Adrenal gland (tissue), 9 donors: ENCODE measurements at regions not wholly inside any gene's neighbourhood (a gene's known extent, or its start where the extent isn't known, plus 50 kb on each side); places are given as distances from the start of the nearest gene placed in this dataset.

ENCODE experiments used
- DNase-seq, 7 donors: peaks; one replicate each; pipeline ENCODE4 v3.0.0-alpha.2; 2019 to 2020
- H3K27ac ChIP-seq, 5 donors: fragments of 200-600 bp; sonication (generic) in 4 of 5; 1 replicate in 3 of 5; 2 replicates in 2 of 5; pipeline versions ENCODE4 v1.5.1 to v1.8.0; 2016 to 2020; ENCODE audit warnings: mild to moderate bottlenecking in 1 of 5
- H3K27me3 ChIP-seq: fragments of 200-600 bp; 2 replicates; pipeline ENCODE4 v1.8.0; 2021
- H3K36me3 ChIP-seq, 2 donors: fragments of 200-600 bp; replicated peaks in 1 of 2; 1 replicate in 1 of 2; 2 replicates in 1 of 2; pipeline versions ENCODE4 v1.5.1 to v1.8.0; 2018 to 2022
- H3K4me1 ChIP-seq, 2 donors: fragments of 200-600 bp; replicated peaks in 1 of 2; 1 replicate in 1 of 2; 2 replicates in 1 of 2; pipeline versions ENCODE4 v1.5.1 to v1.8.0; 2018 to 2021
- H3K4me3 ChIP-seq, 4 donors: fragments of 200-600 bp; sonication (generic) in 3 of 4; one replicate each; pipeline ENCODE4 v1.5.1; 2016 to 2018
- H3K9me3 ChIP-seq, 3 donors: fragments of 200-600 bp; sonication (generic) in 1 of 3; replicated peaks in 1 of 3; 1 replicate in 2 of 3; 2 replicates in 1 of 3; pipeline versions ENCODE4 v1.5.1 to v1.8.0; 2016 to 2021
- CTCF ChIP-seq, 6 experiments: fragments of 450-650 bp in 4 of 6; fragments of 200-600 bp in 2 of 6; sonication (generic) in 1 of 6; IDR thresholded peaks; 1 replicate in 5 of 6; 2 replicates in 1 of 6; pipeline versions ENCODE4 v1.5.1 to v1.8.0; 2016 to 2021; ENCODE audit warnings: antibody characterized with exemption in 6 of 6, mild to moderate bottlenecking in 2 of 6, moderate library complexity in 1 of 6
- POLR2A ChIP-seq, 2 donors: fragments of 450-650 bp; IDR thresholded peaks; one replicate each; pipeline ENCODE4 v1.6.1; 2017; ENCODE audit warnings: antibody characterized with exemption in 2 of 2, mild to moderate bottlenecking in 2 of 2, moderate library complexity in 1 of 2
- WGBS, 4 donors: extraction: QIAGEN DNeasy Blood & Tissue Kit in 2 of 4; methylation state at CpG; one replicate each; pipeline versions ENCODE4 v1.1.5 to v1.1.7; 2013 to 2017; 5-methylcytosine and 5-hydroxymethylcytosine counted together
- intact Hi-C, 2 donors: fragments of 100-400 bp; cut with DNase I; formaldehyde crosslinking; loops; one replicate each; pipeline versions ENCODE4 v1.14.1 to v1.15.0; 2022 to 2023
- donor health status: healthy with polysubstance abuse.
- donor health status: Bipolar disorder and iron deficiency.
- donor health status: DM: yes; HTN: yes; CAD: no.
- donor health status: DM: no; HTN: no; CAD: no.
- donor health status: DM: no; HTN: no; CAD: no.

GRCh38 chr6:91672201-91672600, 1085.3 kb upstream of the MAP3K7 start:
- no peaks in the 10 kb centered on the region for H3K36me3 ChIP-seq
- H3K4me1 ChIP-seq: no peaks in the 10 kb centered on the region
- TF ChIP-seq CTCF (IDR thresholded peaks at IDR 0.05) (no peak), POLR2A (IDR thresholded peaks at IDR 0.05) (no peak)
- intact Hi-C loops: no loop called here
- no peak overlapping the region for H3K27ac ChIP-seq
- no peaks in the 10 kb centered on the region for H3K27me3 ChIP-seq
- H3K9me3 ChIP-seq: no peaks in the 10 kb centered on the region
- no peak overlapping the region for H3K4me3 ChIP-seq
- WGBS, 4 donors: 40 to 68% (median 60%) methylated on average over 1 of the region's 1 CpG
- no peak for DNase-seq

DNA sequence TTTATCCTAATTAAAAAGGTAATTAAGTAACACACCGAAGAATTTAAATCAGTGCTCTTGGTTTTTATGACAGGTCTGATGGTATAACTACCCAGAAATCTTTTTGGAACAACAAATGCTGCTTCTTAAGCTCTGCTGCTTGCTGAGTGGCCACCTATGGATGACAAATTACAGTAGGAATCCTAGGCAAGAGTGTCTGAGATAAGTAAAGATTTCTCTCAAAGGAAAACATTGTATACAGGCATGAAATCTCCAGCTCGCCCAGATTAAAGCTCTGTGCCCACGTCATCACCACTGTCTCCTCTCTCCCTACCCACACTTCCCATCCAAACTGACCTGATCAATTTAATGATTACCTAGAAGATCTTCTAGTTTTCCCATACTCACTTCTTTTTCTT, 1083.0 kb upstream of the MAP3K7 start:
- Histone ChIP-seq H3K9me3 (no peaks in the 10 kb centered on the region), H3K4me1 (no peaks in the 10 kb centered on the region), H3K36me3 (no peaks in the 10 kb centered on the region), H3K4me3 (no peak overlapping the region), H3K27me3 (no peaks in the 10 kb centered on the region), H3K27ac (no peak overlapping the region)
- TF ChIP-seq POLR2A (IDR thresholded peaks at IDR 0.05) (no peak), CTCF (IDR thresholded peaks at IDR 0.05) (no peak)
- no peak for DNase-seq
- WGBS, 4 donors: 53 to 60% (median 57%) methylated on average over 3 of the region's 3 CpGs
- intact Hi-C loops: no loop called here

DNA sequence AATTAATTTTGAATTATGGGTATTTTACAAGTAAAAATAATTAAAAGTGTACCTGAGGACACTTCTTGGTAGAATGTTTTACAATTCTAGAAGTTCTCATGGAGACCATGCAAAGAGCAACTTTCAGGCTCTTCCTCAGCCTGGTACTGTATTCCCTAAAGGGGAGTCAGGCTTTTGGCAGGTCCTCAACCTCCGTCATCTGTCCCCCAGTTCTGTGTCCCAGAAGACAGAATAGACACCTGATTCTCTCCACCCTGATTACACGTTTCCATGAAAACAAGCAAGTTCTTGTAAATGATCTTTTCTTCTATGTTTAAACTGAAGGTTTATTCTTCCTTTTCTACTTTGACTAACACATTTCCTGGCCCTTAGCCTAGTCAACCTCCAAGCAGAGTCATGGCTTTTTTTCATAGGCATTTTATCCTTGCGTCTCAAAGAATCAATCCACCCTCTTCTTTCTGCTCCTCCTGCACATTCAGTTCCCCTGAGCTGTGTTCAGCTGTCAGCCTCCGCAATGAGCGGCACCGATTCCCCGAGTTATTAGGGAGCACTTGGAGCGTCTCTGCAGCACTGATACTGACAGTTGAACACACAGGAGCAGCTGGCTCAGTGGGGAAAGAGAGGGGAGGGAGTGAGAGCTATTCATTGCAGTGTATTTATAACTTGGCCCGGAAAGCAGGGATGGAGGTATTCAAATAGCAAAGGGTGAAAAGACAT, 1082.4 kb upstream of the MAP3K7 start:
- TF ChIP-seq CTCF (IDR thresholded peaks at IDR 0.05): no peak
- TF ChIP-seq POLR2A (IDR thresholded peaks at IDR 0.05): no peak
- intact Hi-C loops: no loop called here

DNA sequence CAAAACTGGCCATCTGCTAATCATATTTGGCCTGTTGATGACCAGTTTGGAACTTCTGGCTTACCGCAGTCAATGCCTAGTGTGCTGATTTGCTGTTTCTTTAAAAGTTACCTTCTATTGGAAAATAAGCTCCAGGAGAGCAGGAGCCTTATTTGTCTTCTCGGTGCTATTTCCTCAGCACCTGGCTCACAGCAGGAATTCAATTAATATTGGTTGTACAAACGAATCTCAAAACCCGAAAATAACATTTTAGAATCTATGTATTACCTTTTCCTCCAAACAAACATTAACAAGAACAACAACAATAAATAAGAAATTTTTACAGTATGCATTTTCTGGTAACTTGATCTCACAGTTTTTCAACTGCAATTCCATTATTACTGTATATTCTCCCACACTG, 1080.7 kb upstream of the MAP3K7 start:
- TF ChIP-seq POLR2A (IDR thresholded peaks at IDR 0.05): no peak
- no peak for TF ChIP-seq CTCF (IDR thresholded peaks at IDR 0.05)
- H3K27ac ChIP-seq: no peak overlapping the region
- DNase-seq: no peak
- no peaks in the 10 kb centered on the region for H3K27me3 ChIP-seq
- no peaks in the 10 kb centered on the region for H3K4me1 ChIP-seq
- H3K36me3 ChIP-seq: no peaks in the 10 kb centered on the region
- intact Hi-C loops: no loop called here
- WGBS, 4 donors: 65 to 84% (median 78%) methylated on average over 4 of the region's 4 CpGs
- no peak overlapping the region for H3K4me3 ChIP-seq
- no peaks in the 10 kb centered on the region for H3K9me3 ChIP-seq

More for the DNA sequence above, 1082.4 kb upstream of the MAP3K7 start:
- H3K36me3 ChIP-seq: no peaks in the 10 kb centered on the region
- no peak overlapping the region for H3K4me3 ChIP-seq
- H3K27ac ChIP-seq: no peak overlapping the region
- H3K27me3 ChIP-seq: no peaks in the 10 kb centered on the region
- no peak for DNase-seq
- 56 to 65% (median 58%) methylated on average over 9 of the region's 9 CpGs for WGBS, 4 donors
- H3K9me3 ChIP-seq: no peaks in the 10 kb centered on the region
- no peaks in the 10 kb centered on the region for H3K4me1 ChIP-seq
